Stimulated activated CD4-positive, alpha-beta T cell treated with anti-CD3 and anti-CD28 coated beads, Interleukin-1b, Interleukin-23, amount 100 ng/mL, for 48 hours (primary cell): ENCODE measurements at regions not wholly inside any gene's neighbourhood (a gene's known extent, or its start where the extent isn't known, plus 50 kb on each side); places are given as distances from the start of the nearest gene placed in this dataset.

Source experiments
- DNase-seq: peaks from one replicate; pipeline ENCODE4 v3.0.0-alpha.2; 2020

DNA sequence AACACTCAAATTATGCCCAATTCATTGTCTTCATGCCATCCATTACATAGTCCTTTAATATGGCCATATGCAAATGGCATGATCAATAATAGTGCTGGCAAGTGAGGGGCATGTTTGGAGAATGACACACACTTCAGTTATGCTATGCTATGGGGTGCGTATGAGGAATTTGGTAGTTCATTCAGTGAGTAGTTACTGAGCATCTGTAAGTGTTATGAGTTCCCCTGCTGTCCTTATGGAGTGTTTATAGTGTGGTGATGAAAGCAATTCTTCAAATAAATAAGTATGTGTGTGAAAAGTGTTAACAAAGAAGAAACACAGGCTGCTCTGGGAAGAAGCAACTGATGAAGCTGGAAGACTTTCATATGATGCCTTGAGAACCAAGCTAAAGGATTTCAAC, 383.7 kb upstream of the SLC14A2 start:
- DNase-seq: no peak

- no peak for DNase-seq
These were observed 383.2 kb upstream of the SLC14A2 start for GRCh38 chr18:45232061-45232460.

- DNase-seq: no peak
These were observed 378.6 kb upstream of the SLC14A2 start for GRCh38 chr18:45236676-45237075.

DNA sequence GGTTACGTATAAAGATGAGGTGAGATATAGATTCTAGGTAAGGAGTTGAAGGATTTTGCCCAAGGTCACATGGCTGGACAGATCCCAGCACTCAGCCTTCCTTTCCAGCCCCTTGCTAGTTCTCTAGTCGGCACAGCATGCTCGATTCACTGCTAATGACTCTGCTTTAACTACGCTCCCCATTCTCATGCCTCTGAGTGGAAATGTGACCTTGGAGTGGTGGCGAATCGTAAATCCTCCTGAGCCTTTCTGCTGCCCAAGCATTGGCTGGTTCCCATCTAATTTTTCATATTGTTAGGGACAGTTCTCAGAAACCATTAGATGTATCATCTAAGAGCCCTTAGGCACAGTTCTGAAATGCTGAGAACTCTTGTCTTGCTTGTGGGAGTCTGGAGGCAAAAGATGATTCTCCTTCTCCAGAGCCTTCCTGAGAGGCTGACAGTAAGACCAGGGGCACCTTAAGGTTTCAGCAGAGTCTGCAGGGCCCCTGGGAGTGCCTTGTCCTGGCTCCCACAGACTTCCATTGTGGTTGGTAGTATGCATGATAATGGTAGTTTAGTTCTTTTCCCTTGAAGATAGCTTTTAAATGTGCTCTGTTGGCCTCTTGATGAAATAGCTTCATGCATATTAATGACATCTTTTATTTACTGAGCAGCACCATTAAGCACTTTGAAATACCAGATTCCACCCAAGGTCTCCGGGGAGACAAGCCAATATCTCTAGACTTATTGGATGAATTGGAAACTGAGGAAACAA, 377.8 kb upstream of the SLC14A2 start:
- DNase-seq: no peak

- no peak for DNase-seq
These were observed 374.0 kb upstream of the SLC14A2 start for GRCh38 chr18:45241271-45241670.

DNA sequence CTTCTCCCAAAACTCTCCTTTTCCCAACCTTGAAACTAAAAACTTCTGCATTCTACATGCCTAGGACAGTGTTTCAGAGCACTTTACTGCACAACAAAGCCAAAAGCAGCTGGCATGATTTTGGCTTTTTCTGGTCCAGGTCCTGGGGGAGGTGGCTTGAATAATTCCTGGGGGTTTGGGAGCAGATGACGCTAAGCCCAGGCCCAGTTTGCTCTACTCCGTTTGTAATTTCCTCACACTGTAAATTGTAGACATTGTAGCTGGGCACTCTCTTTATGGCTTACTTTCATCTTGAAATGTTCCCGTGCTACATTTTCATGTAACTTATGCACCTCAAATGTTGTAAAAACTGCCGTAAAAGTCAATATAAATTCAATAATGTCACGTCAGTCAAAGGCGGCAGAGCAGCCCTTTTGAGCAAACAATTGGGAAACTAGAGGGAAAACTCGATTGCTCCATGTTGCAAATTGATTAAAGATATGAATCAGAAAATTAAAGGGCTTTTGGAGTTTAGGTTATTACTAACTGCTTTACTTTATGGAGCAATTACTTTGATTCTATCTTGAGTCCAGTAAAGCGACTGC, 373.2 kb upstream of the SLC14A2 start:
- DNase-seq: no peak

DNA sequence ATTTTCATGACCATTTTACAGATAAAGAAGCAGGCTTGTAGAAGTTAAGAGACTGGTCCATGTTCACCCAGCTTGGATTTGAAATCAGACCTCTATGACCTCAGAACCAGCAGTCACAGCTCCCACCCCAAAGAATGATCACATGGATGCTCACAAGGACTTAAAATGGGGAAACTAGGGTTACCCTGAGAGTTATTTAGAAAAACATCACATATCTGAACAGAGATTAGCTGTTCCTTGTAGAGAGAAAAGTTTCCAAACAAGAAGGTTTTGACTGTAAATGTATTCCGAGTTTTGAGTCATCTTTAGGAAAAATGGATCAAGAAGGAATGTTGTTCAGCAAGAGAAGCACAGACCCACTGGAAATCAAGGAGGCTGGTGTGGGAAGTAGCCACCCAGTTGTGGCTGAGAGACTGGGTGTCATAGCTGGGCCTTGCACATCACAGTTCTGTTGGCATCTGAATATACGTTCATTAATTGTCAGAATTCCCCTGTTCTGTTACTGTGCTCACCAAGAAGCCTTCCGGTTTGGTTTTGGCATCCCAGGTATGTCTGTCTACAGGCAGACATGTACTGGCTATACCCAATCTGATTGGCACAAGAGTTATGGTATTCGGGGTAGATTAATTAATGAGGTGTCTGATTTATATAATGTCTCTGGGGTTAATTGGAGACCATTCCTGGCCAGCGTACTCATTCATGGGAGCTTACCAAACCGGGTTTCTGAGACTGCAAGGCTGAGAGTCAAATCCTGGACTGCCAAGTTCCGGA, 371.8 kb upstream of the SLC14A2 start:
- no peak for DNase-seq

DNA sequence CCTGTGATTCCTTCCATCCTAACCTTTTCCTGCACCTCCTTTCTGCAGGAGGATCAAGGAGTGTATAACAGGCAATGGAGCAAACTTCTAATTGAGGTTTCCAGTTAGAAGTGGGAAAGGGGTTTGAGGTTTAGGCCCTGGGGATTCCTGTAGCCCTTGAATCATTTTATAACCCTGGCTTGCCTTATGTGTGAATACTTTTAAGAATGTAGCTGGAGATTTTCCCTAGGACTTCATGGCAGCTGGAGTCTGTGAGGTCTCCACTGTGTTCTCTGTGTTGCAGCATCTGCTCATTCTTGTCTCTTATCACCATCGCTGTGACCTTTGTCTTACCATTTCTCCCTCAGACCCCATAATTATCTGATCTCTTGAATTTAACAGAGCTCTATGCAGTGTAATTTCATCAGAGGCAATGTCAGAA, 370.2 kb upstream of the SLC14A2 start:
- DNase-seq: no peak

- no peak for DNase-seq
These were observed 366.9 kb upstream of the SLC14A2 start for GRCh38 chr18:45248240-45248903.

- DNase-seq: no peak
These were observed 366.0 kb upstream of the SLC14A2 start for GRCh38 chr18:45249246-45249661.

- no peak for DNase-seq
These were observed 364.8 kb upstream of the SLC14A2 start for GRCh38 chr18:45250479-45250878.

- DNase-seq: no peak
These were observed 364.0 kb upstream of the SLC14A2 start for GRCh38 chr18:45251236-45251635.

GRCh38 chr18:45252474-45252873, 362.8 kb upstream of the SLC14A2 start:
- no peak for DNase-seq

GRCh38 chr18:45253056-45253565, 362.2 kb upstream of the SLC14A2 start:
- DNase-seq: no peak

- no peak for DNase-seq
These were observed 361.1 kb upstream of the SLC14A2 start for GRCh38 chr18:45253973-45254708.

DNA sequence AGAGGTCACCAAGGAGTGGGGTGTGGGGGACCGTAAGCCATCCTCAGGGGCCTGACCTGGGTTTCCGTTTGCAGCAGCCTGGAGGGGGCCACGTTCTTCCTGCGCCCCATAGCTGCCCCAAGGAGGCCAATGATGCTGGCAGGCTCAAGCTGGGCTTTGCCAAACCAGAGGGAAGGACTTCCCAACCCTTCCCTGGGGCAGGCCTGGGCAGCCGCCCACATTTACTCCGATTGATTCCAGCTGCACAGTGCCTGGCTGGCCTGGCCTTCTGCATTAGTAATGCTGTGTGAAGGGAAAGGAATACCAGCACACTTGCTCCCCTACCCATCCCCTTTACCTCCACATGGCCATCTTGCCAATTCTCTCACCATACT, 360.6 kb upstream of the SLC14A2 start:
- no peak for DNase-seq

GRCh38 chr18:45255197-45255890, 359.9 kb upstream of the SLC14A2 start:
- DNase-seq: no peak

DNA sequence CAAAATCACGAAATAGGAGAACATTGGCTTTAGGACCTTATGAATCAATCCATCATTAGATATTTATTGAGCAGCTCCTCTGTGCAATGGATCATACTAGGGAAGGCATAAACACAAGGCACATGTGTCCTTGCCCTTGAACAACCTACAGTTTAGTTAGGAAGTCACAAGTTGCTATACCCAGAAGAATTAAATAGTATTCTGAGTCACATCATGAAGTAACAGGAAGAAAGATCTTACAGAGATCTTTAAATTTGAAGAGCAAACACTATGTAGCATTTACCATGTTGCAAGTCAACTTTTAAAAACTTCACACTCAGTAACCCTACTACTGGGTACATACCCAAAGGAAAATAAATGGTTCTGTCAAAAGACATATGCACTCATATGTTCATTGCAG, 355.2 kb upstream of the SLC14A2 start:
- DNase-seq: no peak

DNA sequence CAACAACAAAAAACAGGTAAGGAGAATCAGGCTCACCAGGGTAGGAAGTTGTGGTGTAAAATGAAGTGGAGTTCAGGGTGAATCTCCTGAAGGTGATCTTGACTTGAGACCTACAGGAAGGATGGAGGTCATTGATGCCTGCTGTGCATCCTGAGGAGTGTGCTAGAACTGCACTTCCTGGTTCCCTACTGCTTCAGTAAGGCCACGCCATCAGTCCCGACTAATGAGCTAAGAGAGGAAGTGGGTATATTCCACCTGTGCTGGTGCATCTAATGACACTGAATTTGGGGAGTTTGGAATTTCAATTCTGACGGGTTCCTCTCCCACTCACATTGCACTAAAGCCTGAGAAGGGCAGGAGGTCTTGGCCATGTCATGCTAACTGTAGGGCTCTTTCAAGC, 349.3 kb upstream of the SLC14A2 start:
- DNase-seq: no peak

- no peak for DNase-seq
These were observed 347.7 kb upstream of the SLC14A2 start for GRCh38 chr18:45267622-45268021.

GRCh38 chr18:45268583-45268982, 346.7 kb upstream of the SLC14A2 start:
- DNase-seq: no peak

GRCh38 chr18:45270289-45270771, 344.9 kb upstream of the SLC14A2 start:
- no peak for DNase-seq
